CD4-positive, CD25-positive, alpha-beta regulatory T cell (primary cell): ENCODE measurements at regions not wholly inside any gene's neighbourhood (a gene's known extent, or its start where the extent isn't known, plus 50 kb on each side); places are given as distances from the start of the nearest gene placed in this dataset.

Source experiments
- ATAC-seq, 2 donors: fragments of 150-1000 bp; cut with Tn5 transposase; one replicate each; pipeline ENCODE4 v1.10.0; 2021; ENCODE audit warnings: low read depth in 2 of 2, moderate number of reproducible peaks in 2 of 2, moderate library complexity in 1 of 2
- DNase-seq, 3 donors: peaks; one replicate each; pipeline versions ENCODE4 v3.0.0 to v3.0.0-alpha.2; 2012 to 2022; ENCODE audit warnings: mixed read lengths in 1 of 3
- H3K27ac ChIP-seq: one replicate; pipeline ENCODE4 v1.7.0; 2013; ENCODE audit warnings: mild to moderate bottlenecking, low read length; ENCODE audit not compliant: insufficient read depth, poor library complexity, severe bottlenecking
- H3K27me3 ChIP-seq: one replicate; pipeline ENCODE4 v1.7.0; 2013; ENCODE audit warnings: low read length; ENCODE audit not compliant: control insufficient read depth, insufficient read depth
- H3K36me3 ChIP-seq: one replicate; pipeline ENCODE4 v1.7.0; 2013; ENCODE audit warnings: mild to moderate bottlenecking, low read length, moderate library complexity; ENCODE audit not compliant: control insufficient read depth, insufficient read depth
- H3K4me1 ChIP-seq: 2 replicates; pipeline ENCODE4 v1.7.0; 2013; ENCODE audit warnings: mild to moderate bottlenecking, low read length; ENCODE audit not compliant: insufficient read depth, control insufficient read depth, poor library complexity, severe bottlenecking
- H3K4me3 ChIP-seq: one replicate; pipeline ENCODE4 v1.7.0; 2013; ENCODE audit warnings: low read depth, mild to moderate bottlenecking, low read length, moderate library complexity
- H3K9me3 ChIP-seq, 2 experiments: 1 replicate in 1 of 2; 2 replicates in 1 of 2; pipeline ENCODE4 v1.7.0; 2013; ENCODE audit warnings: low read length in 2 of 2, mild to moderate bottlenecking in 1 of 2, moderate library complexity in 1 of 2; ENCODE audit not compliant: control insufficient read depth in 2 of 2
- H3K27ac Mint-ChIP-seq, 3 donors: one replicate each; pipeline ENCODE4 v1.8.0; 2020 to 2022; ENCODE audit warnings: mild to moderate bottlenecking in 3 of 3, mixed read lengths in 3 of 3, moderate library complexity in 2 of 3
- H3K27me3 Mint-ChIP-seq: one replicate; pipeline ENCODE4 v1.8.0; 2022; ENCODE audit warnings: mild to moderate bottlenecking, mixed read lengths
- H3K36me3 Mint-ChIP-seq: one replicate; pipeline ENCODE4 v1.8.0; 2020; ENCODE audit warnings: mixed read lengths
- H3K4me1 Mint-ChIP-seq, 4 donors: one replicate each; pipeline ENCODE4 v1.8.0; 2020 to 2022; ENCODE audit warnings: mixed read lengths in 4 of 4, mild to moderate bottlenecking in 1 of 4
- H3K4me3 Mint-ChIP-seq, 4 donors: one replicate each; pipeline ENCODE4 v1.8.0; 2020 to 2022; ENCODE audit warnings: mild to moderate bottlenecking in 4 of 4, mixed read lengths in 4 of 4, moderate library complexity in 3 of 4
- H3K9me3 Mint-ChIP-seq, 7 donors: one replicate each; pipeline ENCODE4 v1.8.0; 2020 to 2022; ENCODE audit warnings: mixed read lengths in 7 of 7, mild to moderate bottlenecking in 3 of 7, moderate library complexity in 2 of 7

DNA sequence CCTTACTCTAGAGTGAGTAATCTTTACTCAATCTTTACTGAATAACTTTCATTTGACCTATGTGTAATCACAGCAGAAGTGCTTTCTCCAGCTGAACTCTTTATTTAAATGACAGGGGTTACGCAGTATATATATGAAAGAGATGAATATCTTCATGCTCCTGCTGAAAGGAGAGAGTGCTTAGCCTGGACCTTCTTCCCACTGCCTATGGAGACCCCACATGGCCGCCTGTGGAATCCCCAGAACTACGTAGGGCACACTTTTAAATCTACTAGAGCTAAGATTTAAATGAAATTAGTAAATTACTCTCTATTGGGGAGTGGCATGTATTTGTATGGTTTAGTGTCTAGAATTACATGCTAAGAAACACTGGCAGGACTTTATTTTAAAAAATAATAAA lies 391.2 kb downstream of the ANKRD50 start:
- H3K36me3 ChIP-seq: no peaks in the 10 kb centered on the region
- Mint-ChIP-seq H3K9me3 (no peaks in the 10 kb centered on the region), H3K4me1 (no peaks in the 10 kb centered on the region), H3K36me3 (no peaks in the 10 kb centered on the region), H3K27me3 (no peaks in the 10 kb centered on the region), H3K27ac (no peak overlapping the region), H3K4me3 (no peak overlapping the region)
- H3K27me3 ChIP-seq: no peaks in the 10 kb centered on the region
- no peaks in the 10 kb centered on the region for H3K9me3 ChIP-seq
- no peak overlapping the region for H3K4me3 ChIP-seq
- DNase-seq: no peak
- no peak for ATAC-seq
- no peaks in the 10 kb centered on the region for H3K4me1 ChIP-seq
- H3K27ac ChIP-seq: no peak overlapping the region

DNA sequence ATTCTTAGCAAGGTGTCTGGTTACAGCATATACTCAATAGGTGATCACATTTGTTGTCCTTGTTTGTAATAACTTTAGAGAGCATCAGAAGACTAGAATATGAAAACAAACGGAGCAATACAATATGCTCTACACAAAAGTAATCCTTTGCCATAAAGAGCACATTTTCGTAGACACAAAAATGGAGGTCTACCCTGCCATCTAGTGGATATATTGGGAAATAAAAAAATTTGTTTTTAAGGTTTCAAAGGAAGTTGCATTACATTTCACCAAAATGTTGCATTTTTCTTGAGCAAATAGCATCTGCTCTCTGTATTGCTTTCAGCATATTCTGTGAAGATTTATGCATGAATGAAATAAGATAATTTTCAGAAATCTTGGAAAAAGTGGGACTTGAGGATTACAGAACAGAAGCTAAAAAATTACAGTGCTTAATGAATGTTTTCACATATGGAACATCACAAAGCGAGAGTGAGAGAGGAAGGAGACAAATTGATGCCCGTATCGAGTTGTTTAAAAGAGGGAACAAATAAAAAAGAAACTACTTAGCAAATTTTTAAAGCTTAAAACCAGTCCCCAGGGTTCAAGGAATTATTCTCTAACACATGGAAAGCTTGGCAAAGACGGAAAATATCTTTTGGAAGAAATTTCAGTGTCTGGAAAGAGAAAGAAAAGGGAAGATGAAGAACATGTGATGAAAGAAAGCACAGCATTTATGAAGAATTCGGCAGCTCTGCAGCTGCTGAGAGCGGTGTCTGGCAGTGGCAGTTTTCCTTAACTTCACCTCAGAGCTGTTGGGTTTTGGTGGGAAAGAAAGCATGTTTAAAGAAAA lies 390.1 kb downstream of the ANKRD50 start:
- peak in 2 of 3 donors; percentile 12 to 29 for DNase-seq
- Histone ChIP-seq H3K27me3 (no peaks in the 10 kb centered on the region), H3K4me1 (no peaks in the 10 kb centered on the region), H3K36me3 (no peaks in the 10 kb centered on the region), H3K27ac (no peak overlapping the region), H3K9me3 (no peaks in the 10 kb centered on the region), H3K4me3 (no peak overlapping the region)
- Mint-ChIP-seq H3K4me1 (no peaks in the 10 kb centered on the region), H3K27me3 (no peaks in the 10 kb centered on the region), H3K36me3 (no peaks in the 10 kb centered on the region), H3K27ac (no peak overlapping the region), H3K4me3 (no peak overlapping the region), H3K9me3 (no peaks in the 10 kb centered on the region)
- no peak for ATAC-seq

DNA sequence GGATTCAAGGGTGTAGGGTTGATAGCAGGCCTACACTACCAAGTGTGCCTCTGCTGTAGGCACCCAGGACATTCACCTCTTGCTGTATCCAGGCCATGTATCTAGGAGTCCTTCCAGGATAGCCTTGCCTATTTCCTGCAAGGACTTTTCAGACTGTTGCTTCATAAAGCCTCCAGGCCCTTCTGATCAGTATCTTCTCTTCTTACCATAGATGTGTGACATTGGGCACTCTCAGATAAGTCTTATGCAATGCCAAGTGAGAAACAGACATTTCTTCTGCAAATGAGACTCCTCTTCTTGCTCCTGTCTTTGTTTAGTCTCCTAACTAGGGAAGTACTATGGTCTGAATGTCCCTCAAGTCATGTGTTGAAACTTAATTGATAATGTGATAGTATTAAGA lies 386.8 kb downstream of the ANKRD50 start:
- ATAC-seq: no peak

DNA sequence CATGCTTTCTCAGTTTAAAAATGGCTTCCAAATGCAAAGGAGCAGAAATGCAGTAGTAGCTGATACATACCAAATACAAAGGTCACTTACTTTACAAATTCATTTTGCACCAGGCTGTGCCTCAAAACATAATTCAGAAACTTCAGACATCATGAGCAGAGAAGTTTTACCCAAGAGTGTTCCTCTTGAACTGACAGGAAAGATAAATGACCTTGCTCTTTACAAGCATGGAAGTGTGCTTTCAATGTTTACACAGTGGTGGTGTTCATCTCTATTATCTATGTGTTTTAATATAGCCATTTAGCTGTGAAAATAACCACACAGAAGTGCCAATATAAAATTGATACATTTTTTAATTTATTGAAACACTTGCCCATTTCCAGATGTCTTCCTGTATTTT lies 383.4 kb downstream of the ANKRD50 start:
- ATAC-seq: no peak

More for the DNA sequence above, 386.8 kb downstream of the ANKRD50 start:
- Histone ChIP-seq H3K27me3 (no peaks in the 10 kb centered on the region), H3K9me3 (no peaks in the 10 kb centered on the region), H3K27ac (no peak overlapping the region), H3K4me3 (no peak overlapping the region), H3K36me3 (no peaks in the 10 kb centered on the region), H3K4me1 (no peaks in the 10 kb centered on the region)
- no peak overlapping the region for H3K4me3 Mint-ChIP-seq
- no peak for DNase-seq
- no peaks in the 10 kb centered on the region for H3K36me3 Mint-ChIP-seq
- no peaks in the 10 kb centered on the region for H3K9me3 Mint-ChIP-seq
- H3K27ac Mint-ChIP-seq: no peak overlapping the region
- H3K27me3 Mint-ChIP-seq: no peaks in the 10 kb centered on the region
- no peaks in the 10 kb centered on the region for H3K4me1 Mint-ChIP-seq

DNA sequence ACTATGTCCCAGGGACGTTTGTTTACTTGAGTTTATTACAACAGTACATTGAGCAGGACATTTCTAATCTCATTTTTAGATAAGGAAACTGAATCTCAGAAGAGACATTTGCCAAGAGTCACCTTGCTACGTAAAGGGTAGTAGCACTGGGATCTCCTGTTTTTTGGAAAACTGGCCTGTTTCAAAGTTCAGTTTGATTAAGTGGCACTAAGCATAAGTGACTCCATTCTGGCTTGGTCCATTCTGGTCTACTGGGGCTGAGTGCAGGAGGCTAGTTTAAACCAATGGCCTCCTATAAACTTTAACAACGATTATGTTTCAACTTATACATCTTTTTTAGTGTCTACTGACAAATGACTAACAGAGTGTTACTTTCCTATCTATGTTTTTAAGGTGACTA lies 382.5 kb downstream of the ANKRD50 start:
- no peak for ATAC-seq
- Mint-ChIP-seq H3K4me3 (no peak overlapping the region), H3K4me1 (no peaks in the 10 kb centered on the region), H3K27ac (no peak overlapping the region), H3K9me3 (no peaks in the 10 kb centered on the region), H3K36me3 (no peaks in the 10 kb centered on the region), H3K27me3 (no peaks in the 10 kb centered on the region)
- no peak for DNase-seq
- Histone ChIP-seq H3K27ac (no peak overlapping the region), H3K9me3 (no peaks in the 10 kb centered on the region), H3K4me3 (no peak overlapping the region), H3K27me3 (no peaks in the 10 kb centered on the region), H3K36me3 (no peaks in the 10 kb centered on the region), H3K4me1 (no peaks in the 10 kb centered on the region)

More for the DNA sequence above, 383.4 kb downstream of the ANKRD50 start:
- Mint-ChIP-seq H3K27ac (no peak overlapping the region), H3K9me3 (no peaks in the 10 kb centered on the region), H3K27me3 (no peaks in the 10 kb centered on the region), H3K36me3 (no peaks in the 10 kb centered on the region), H3K4me1 (no peaks in the 10 kb centered on the region), H3K4me3 (no peak overlapping the region)
- DNase-seq: no peak
- no peaks in the 10 kb centered on the region for H3K36me3 ChIP-seq
- H3K4me3 ChIP-seq: no peak overlapping the region
- H3K27me3 ChIP-seq: no peaks in the 10 kb centered on the region
- no peak overlapping the region for H3K27ac ChIP-seq
- no peaks in the 10 kb centered on the region for H3K4me1 ChIP-seq
- no peaks in the 10 kb centered on the region for H3K9me3 ChIP-seq

DNA sequence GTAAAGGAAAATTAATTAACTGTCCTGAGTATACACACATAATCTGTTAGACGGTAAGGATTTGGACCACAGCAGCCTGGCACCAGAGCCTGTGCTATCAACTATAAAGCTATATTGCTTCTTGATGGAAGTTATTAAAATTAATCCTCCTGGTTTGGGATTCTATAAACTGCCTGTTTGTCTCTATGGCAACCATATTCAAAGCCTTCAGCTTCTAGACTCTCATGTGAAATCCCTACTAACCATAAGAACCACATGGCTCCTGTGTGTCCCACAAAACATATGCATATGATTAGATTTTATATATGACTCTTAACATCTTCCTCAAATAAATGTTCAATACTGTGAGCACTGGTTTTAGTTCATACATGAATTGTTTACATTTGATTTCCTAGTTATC lies 380.8 kb downstream of the ANKRD50 start:
- H3K9me3 ChIP-seq: no peaks in the 10 kb centered on the region
- H3K27me3 ChIP-seq: no peaks in the 10 kb centered on the region
- H3K36me3 ChIP-seq: no peaks in the 10 kb centered on the region
- H3K9me3 Mint-ChIP-seq: no peaks in the 10 kb centered on the region
- no peak overlapping the region for H3K27ac ChIP-seq
- ATAC-seq (no peak), DNase-seq (no peak)
- no peak overlapping the region for H3K4me3 Mint-ChIP-seq
- no peaks in the 10 kb centered on the region for H3K4me1 Mint-ChIP-seq
- no peak overlapping the region for H3K4me3 ChIP-seq
- H3K27me3 Mint-ChIP-seq: no peaks in the 10 kb centered on the region
- H3K27ac Mint-ChIP-seq: no peak overlapping the region
- H3K4me1 ChIP-seq: no peaks in the 10 kb centered on the region
- H3K36me3 Mint-ChIP-seq: no peaks in the 10 kb centered on the region

DNA sequence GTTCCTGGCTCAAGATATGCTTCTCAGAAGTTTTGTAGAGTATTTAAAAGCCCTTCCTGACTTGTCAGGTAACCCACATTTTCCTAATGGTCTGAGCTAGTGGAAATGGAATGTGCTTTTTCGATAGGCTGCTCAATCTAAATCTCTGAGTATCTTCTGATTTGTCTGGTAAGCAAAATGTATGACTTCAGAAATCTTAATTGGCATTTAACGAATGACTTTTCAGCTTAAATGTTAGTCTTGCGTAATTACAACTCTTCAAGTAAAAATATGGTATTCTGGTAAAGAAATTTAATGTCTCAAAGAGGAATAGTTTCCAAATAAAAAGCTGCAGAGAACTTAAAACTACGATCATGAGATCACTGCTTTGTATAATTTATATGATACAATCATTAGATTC lies 379.1 kb downstream of the ANKRD50 start:
- Histone ChIP-seq H3K4me3 (no peak overlapping the region), H3K9me3 (no peaks in the 10 kb centered on the region), H3K4me1 (no peaks in the 10 kb centered on the region), H3K27me3 (no peaks in the 10 kb centered on the region), H3K27ac (no peak overlapping the region), H3K36me3 (no peaks in the 10 kb centered on the region)
- H3K27ac Mint-ChIP-seq: no peak overlapping the region
- H3K4me1 Mint-ChIP-seq: no peaks in the 10 kb centered on the region
- DNase-seq (no peak), ATAC-seq (no peak)
- H3K27me3 Mint-ChIP-seq: no peaks in the 10 kb centered on the region
- no peak overlapping the region for H3K4me3 Mint-ChIP-seq
- H3K9me3 Mint-ChIP-seq: no peaks in the 10 kb centered on the region
- H3K36me3 Mint-ChIP-seq: no peaks in the 10 kb centered on the region

DNA sequence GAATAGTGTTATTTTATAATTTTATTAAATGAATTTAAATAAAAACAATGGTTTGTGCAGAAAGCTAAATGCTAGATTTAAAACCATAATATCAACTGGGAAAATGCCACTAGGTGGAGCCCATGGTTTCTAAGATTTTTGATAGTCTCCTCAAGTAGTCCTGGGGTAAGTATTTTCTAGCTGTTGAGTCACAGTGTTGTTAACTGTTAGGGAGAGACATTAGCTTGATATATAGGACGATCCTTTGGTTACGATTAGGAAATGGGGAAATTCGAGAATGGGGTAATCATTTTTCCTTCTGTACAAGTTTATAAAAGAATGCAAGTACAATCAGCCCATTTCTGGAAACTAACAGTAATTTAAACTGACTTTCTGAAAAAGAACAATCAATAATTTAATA lies 378.4 kb downstream of the ANKRD50 start:
- Mint-ChIP-seq H3K4me3 (no peak overlapping the region), H3K36me3 (no peaks in the 10 kb centered on the region), H3K27me3 (no peaks in the 10 kb centered on the region), H3K4me1 (no peaks in the 10 kb centered on the region), H3K9me3 (no peaks in the 10 kb centered on the region), H3K27ac (no peak overlapping the region)
- Histone ChIP-seq H3K27me3 (no peaks in the 10 kb centered on the region), H3K4me1 (no peaks in the 10 kb centered on the region), H3K4me3 (no peak overlapping the region), H3K9me3 (no peaks in the 10 kb centered on the region), H3K36me3 (no peaks in the 10 kb centered on the region), H3K27ac (no peak overlapping the region)
- peak in 1 of 3 donors; percentile 19 for DNase-seq
- ATAC-seq: no peak
